WTC11 (cell line): ENCODE measurements at regions not wholly inside any gene's neighbourhood (a gene's known extent, or its start where the extent isn't known, plus 50 kb on each side); places are given as distances from the start of the nearest gene placed in this dataset.

Source experiments
- ATAC-seq: fragments of 200-7000 bp; cut with Tn5 transposase; 2 replicates; pipeline ENCODE4 v1.10.0; 2021; ENCODE audit warnings: mild to moderate bottlenecking, moderate library complexity
- CTCF ChIA-PET: fragments of 300-600 bp; sonication (Branson Sonifier 250); formaldehyde crosslinking; loops from one replicate; lab custom pipeline; 2021; ENCODE audit warnings: antibody characterized with exemption; lab: Charles Lee
- POLR2A ChIA-PET: fragments of 350-600 bp; sonication (Branson Sonifier 250); formaldehyde crosslinking; loops from one replicate; lab custom pipeline; 2021; ENCODE audit warnings: antibody characterized with exemption; lab: Charles Lee
- DNase-seq: peaks from one replicate; pipeline ENCODE4 v3.0.0; 2021; ENCODE audit warnings: low spot score
- H3K27ac Mint-ChIP-seq: 2 replicates; pipeline ENCODE4 v1.8.0; 2021; ENCODE audit warnings: mixed read lengths
- H3K27me3 Mint-ChIP-seq: 2 replicates; pipeline ENCODE4 v1.8.0; 2021; ENCODE audit warnings: low read depth, mild to moderate bottlenecking, moderate library complexity, mixed read lengths
- H3K36me3 Mint-ChIP-seq: 2 replicates; pipeline ENCODE4 v1.8.0; 2021; ENCODE audit warnings: mixed read lengths
- H3K4me1 Mint-ChIP-seq: 2 replicates; pipeline ENCODE4 v1.8.0; 2022; ENCODE audit warnings: mixed read lengths
- H3K4me3 Mint-ChIP-seq: 2 replicates; pipeline ENCODE4 v1.8.0; 2021; ENCODE audit warnings: mild to moderate bottlenecking, moderate library complexity, mixed read lengths
- H3K9me3 Mint-ChIP-seq: 2 replicates; pipeline ENCODE4 v1.8.0; 2021; ENCODE audit warnings: mixed read lengths
- AFF4 ChIP-seq: sonication (generic); formaldehyde crosslinking; IDR thresholded peaks from 2 replicates; pipeline ENCODE4 v1.8.1; 2023; ENCODE audit warnings: mild to moderate bottlenecking, missing genetic modification reagents, borderline replicate concordance
- ERG ChIP-seq: fragments of 250-450 bp; sonication (Bioruptor Pico); IDR thresholded peaks from 2 replicates; pipeline ENCODE4 v1.8.0; 2021; ENCODE audit warnings: mild to moderate bottlenecking
- ETV6 ChIP-seq: sonication (generic); formaldehyde crosslinking; IDR thresholded peaks from 2 replicates; pipeline ENCODE4 v1.8.1; 2022; ENCODE audit warnings: mild to moderate bottlenecking, missing genetic modification reagents
- GABPB1 ChIP-seq: sonication (generic); formaldehyde crosslinking; IDR thresholded peaks from 2 replicates; pipeline ENCODE4 v1.8.1; 2023; ENCODE audit warnings: mild to moderate bottlenecking, missing genetic modification reagents
- GRHL2 ChIP-seq: fragments of 250-450 bp; sonication (Bioruptor Pico); IDR thresholded peaks from 2 replicates; pipeline ENCODE4 v1.8.0; 2022; ENCODE audit warnings: mild to moderate bottlenecking, moderate library complexity; ENCODE audit not compliant: insufficient replicate concordance, severe bottlenecking
- HMGA2 ChIP-seq: fragments of 250-450 bp; sonication (Bioruptor Pico); IDR thresholded peaks from 2 replicates; pipeline ENCODE4 v1.4.0; 2021; ENCODE audit warnings: mild to moderate bottlenecking, moderate library complexity
- HMGXB4 ChIP-seq: sonication (generic); formaldehyde crosslinking; IDR thresholded peaks from 2 replicates; pipeline ENCODE4 v1.8.1; 2023; ENCODE audit warnings: mild to moderate bottlenecking, moderate library complexity, missing genetic modification reagents
- NFYB ChIP-seq: sonication (generic); formaldehyde crosslinking; conservative IDR thresholded peaks from 2 replicates; pipeline ENCODE4 v1.8.0; 2022; ENCODE audit warnings: low read depth, missing genetic modification reagents
- PRDM15 ChIP-seq: sonication (generic); formaldehyde crosslinking; IDR thresholded peaks from 2 replicates; pipeline ENCODE4 v1.8.0; 2022; ENCODE audit warnings: missing genetic modification reagents
- SMAD4 ChIP-seq: sonication (generic); formaldehyde crosslinking; IDR thresholded peaks from 2 replicates; pipeline ENCODE4 v1.8.0; 2022; ENCODE audit warnings: mild to moderate bottlenecking, missing genetic modification reagents
- SP1 ChIP-seq: sonication (generic); formaldehyde crosslinking; conservative IDR thresholded peaks from 2 replicates; pipeline ENCODE4 v1.8.1; 2022; ENCODE audit warnings: missing genetic modification reagents
- TP53 ChIP-seq: sonication (generic); formaldehyde crosslinking; IDR thresholded peaks from 2 replicates; pipeline ENCODE4 v1.8.1; 2023; ENCODE audit warnings: mild to moderate bottlenecking, missing genetic modification reagents
- ZNF232 ChIP-seq: sonication (generic); formaldehyde crosslinking; IDR thresholded peaks from 2 replicates; pipeline ENCODE4 v1.8.0; 2022; ENCODE audit warnings: mild to moderate bottlenecking, missing genetic modification reagents
- ZNF317 ChIP-seq: sonication (generic); formaldehyde crosslinking; IDR thresholded peaks from 2 replicates; pipeline ENCODE4 v1.8.1; 2023; ENCODE audit warnings: low read depth, mild to moderate bottlenecking, moderate library complexity, missing genetic modification reagents, borderline replicate concordance
- ZNF396 ChIP-seq: fragments of 250-450 bp; sonication (Bioruptor Pico); IDR thresholded peaks from 2 replicates; pipeline ENCODE4 v1.8.0; 2021; ENCODE audit warnings: mild to moderate bottlenecking, moderate library complexity, borderline replicate concordance
- ZNF423 ChIP-seq: fragments of 250-450 bp; sonication (Bioruptor Pico); IDR thresholded peaks from 2 replicates; pipeline ENCODE4 v2.1.2; 2022; ENCODE audit warnings: mild to moderate bottlenecking, moderate library complexity
- ZNF425 ChIP-seq: fragments of 250-450 bp; sonication (Bioruptor Pico); conservative IDR thresholded peaks from 2 replicates; pipeline ENCODE4 v1.9.0; 2021; ENCODE audit warnings: mild to moderate bottlenecking

- ChIA-PET CTCF (no interaction called here), POLR2A (no interaction called here)
- H3K4me3 Mint-ChIP-seq = no peak overlapping the region
- H3K9me3 Mint-ChIP-seq = no peaks in the 10 kb centered on the region
- TF ChIP-seq SP1 (CRISPR knock-in tag) (no peak), ETV6 (no peak), GRHL2 (CRISPR knock-in tag) (no peak), ZNF423 (CRISPR knock-in tag) (no peak)
- no peaks in the 10 kb centered on the region for H3K36me3 Mint-ChIP-seq
- H3K27ac Mint-ChIP-seq = no peak overlapping the region
- ATAC-seq = no peak
- no peaks in the 10 kb centered on the region for H3K27me3 Mint-ChIP-seq
- peaks cover 26% of the 10 kb centered on the region for H3K4me1 Mint-ChIP-seq
- no peak for DNase-seq
Observed at GRCh38 chr15:53446376-53446775, 313.1 kb downstream of the WDR72 start.

- no peaks in the 10 kb centered on the region for H3K9me3 Mint-ChIP-seq
- CTCF ChIA-PET = no interaction called here
- POLR2A ChIA-PET = no interaction called here
- H3K4me3 Mint-ChIP-seq = no peak overlapping the region
- TF ChIP-seq SMAD4 (CRISPR knock-in tag) = no peak
- TF ChIP-seq ZNF396 (CRISPR knock-in tag) = no peak
- no peak for TF ChIP-seq NFYB
- TF ChIP-seq ERG (CRISPR knock-in tag) = no peak
- no peak for TF ChIP-seq TP53 (CRISPR knock-in tag)
- TF ChIP-seq AFF4 (CRISPR knock-in tag) = no peak
- TF ChIP-seq ZNF425 (CRISPR knock-in tag) = no peak
- no peak for TF ChIP-seq ZNF317 (CRISPR knock-in tag)
- TF ChIP-seq GABPB1 (CRISPR knock-in tag) = no peak
- no peak for TF ChIP-seq PRDM15 (CRISPR knock-in tag)
- TF ChIP-seq SP1 (CRISPR knock-in tag) = no peak
- no peak for TF ChIP-seq HMGA2
- no peak for TF ChIP-seq HMGXB4 (CRISPR knock-in tag)
- no peak for TF ChIP-seq ZNF232
- no peak for DNase-seq
- ATAC-seq = no peak
- no peaks in the 10 kb centered on the region for H3K36me3 Mint-ChIP-seq
- H3K4me1 Mint-ChIP-seq = peaks cover 26% of the 10 kb centered on the region
- H3K27ac Mint-ChIP-seq = no peak overlapping the region
- no peaks in the 10 kb centered on the region for H3K27me3 Mint-ChIP-seq
Observed at GRCh38 chr15:53445531-53445930, 313.9 kb downstream of the WDR72 start.
